Erythroblast (primary cell): ENCODE measurements at regions not wholly inside any gene's neighbourhood (a gene's known extent, or its start where the extent isn't known, plus 50 kb on each side); places are given as distances from the start of the nearest gene placed in this dataset.

Experiments
- GATA1 ChIP-seq: IDR thresholded peaks from 2 replicates; pipeline ENCODE4 v1.6.1; 2011; ENCODE audit warnings: low read depth, mild to moderate bottlenecking, control low read depth, low read length, moderate library complexity
- POLR2A ChIP-seq: IDR thresholded peaks from 2 replicates; pipeline ENCODE4 v1.6.1; 2011; ENCODE audit warnings: mild to moderate bottlenecking, low read length

- no peak for TF ChIP-seq POLR2A
- TF ChIP-seq GATA1 = no peak
Observed at GRCh38 chr2:230602562-230603230, 109.9 kb upstream of the CAB39 start.
